A549 (cell line): ENCODE measurements at regions not wholly inside any gene's neighbourhood (a gene's known extent, or its start where the extent isn't known, plus 50 kb on each side); places are given as distances from the start of the nearest gene placed in this dataset.

ENCODE experiments used
- ATAC-seq, 2 experiments: fragments of 200-7000 bp in 1 of 2; fragments of >200 bp in 1 of 2; cut with Nextera tagmentation in 1 of 2; cut with Tn5 transposase in 1 of 2; 3 replicates each; pipeline versions ENCODE4 v1.8.0 to v1.9.1; 2018 to 2020; ENCODE audit warnings: mild to moderate bottlenecking in 1 of 2, moderate library complexity in 1 of 2
- CTCF ChIA-PET: fragments of 300-600 bp; sonication (Branson Sonifier 250); formaldehyde crosslinking; extraction: SDS; loops from one replicate; lab custom pipeline; 2021; ENCODE audit warnings: antibody characterized with exemption, inconsistent platforms; lab: Yijun Ruan, JAX
- POLR2A ChIA-PET: fragments of 350-600 bp; formaldehyde crosslinking; extraction: SDS; loops from one replicate; lab custom pipeline; 2021; ENCODE audit warnings: antibody characterized with exemption, inconsistent platforms; lab: Yijun Ruan, JAX
- DNase-seq, 2 experiments: peaks; one replicate each; pipeline versions ENCODE4 v3.0.0 to v3.0.0-alpha.2; 2011 to 2016; ENCODE audit warnings: low read depth in 1 of 2, low spot score in 1 of 2
- FAIRE-seq: peaks from 2 replicates; lab custom pipeline; 2011; peaks lifted over from hg19 to GRCh38; lab: Jason Lieb, UNC
- H3K27ac ChIP-seq, 2 experiments: fragments of >200 bp; sonication (Bioruptor Twin); formaldehyde crosslinking; 3 replicates each; pipeline ENCODE4 v1.5.1; 2016 to 2017
- H3K4me1 ChIP-seq: fragments of >200 bp; sonication (Bioruptor Twin); formaldehyde crosslinking; 3 replicates; pipeline ENCODE4 v1.6.1; 2016
- H3K4me2 ChIP-seq: fragments of >200 bp; sonication (Bioruptor Twin); formaldehyde crosslinking; 3 replicates; pipeline ENCODE4 v1.6.1; 2016
- H3K4me3 ChIP-seq: fragments of >200 bp; sonication (Bioruptor Twin); formaldehyde crosslinking; 3 replicates; pipeline ENCODE4 v1.5.1; 2016
- H3K9me3 ChIP-seq: fragments of >200 bp; sonication (Bioruptor Twin); formaldehyde crosslinking; 3 replicates; pipeline ENCODE4 v1.6.1; 2016
- BHLHE40 ChIP-seq: IDR thresholded peaks from 2 replicates; pipeline ENCODE4 v1.6.1; 2012; ENCODE audit warnings: low read depth, low read length, inconsistent platforms
- CBX8 ChIP-seq: fragments of 200-600 bp; sonication (generic); IDR thresholded peaks from 2 replicates; pipeline ENCODE4 v1.6.1; 2016
- CEBPB ChIP-seq, 2 experiments: fragments of >200 bp in 1 of 2; sonication (Bioruptor Twin) in 1 of 2; formaldehyde crosslinking in 1 of 2; IDR thresholded peaks; 2 replicates each; pipeline ENCODE4 v1.6.1; 2012 to 2016
- CHD2 ChIP-seq: fragments of 150-350 bp; IDR thresholded peaks from 2 replicates; pipeline ENCODE4 v1.6.1; 2014; ENCODE audit warnings: low read length; ENCODE audit not compliant: partially characterized antibody
- ESRRA ChIP-seq: fragments of 150-350 bp; IDR thresholded peaks from 2 replicates; pipeline ENCODE4 v1.6.1; 2014; ENCODE audit warnings: mild to moderate bottlenecking, low read length, borderline replicate concordance
- FOSB ChIP-seq: fragments of 250-450 bp; sonication (Bioruptor Pico); IDR thresholded peaks from 2 replicates; pipeline ENCODE4 v1.5.0; 2020; ENCODE audit warnings: mild to moderate bottlenecking, moderate library complexity
- FOXS1 ChIP-seq: fragments of 250-450 bp; sonication (Bioruptor Pico); IDR thresholded peaks from 2 replicates; pipeline ENCODE4 v1.5.0; 2020; ENCODE audit warnings: mild to moderate bottlenecking, moderate library complexity
- GATA3 ChIP-seq: IDR thresholded peaks from 2 replicates; pipeline ENCODE4 v1.6.1; 2012; ENCODE audit warnings: borderline replicate concordance
- HDAC2 ChIP-seq: fragments of 200-600 bp; sonication (generic); IDR thresholded peaks from 2 replicates; pipeline ENCODE4 v1.6.1; 2016
- HEYL ChIP-seq: fragments of 250-450 bp; sonication (Bioruptor Pico); IDR thresholded peaks from 2 replicates; pipeline ENCODE4 v1.8.0; 2021; ENCODE audit warnings: mild to moderate bottlenecking, moderate library complexity
- HOXA7 ChIP-seq: fragments of 250-450 bp; sonication (Bioruptor Pico); IDR thresholded peaks from 2 replicates; pipeline ENCODE4 v1.5.0; 2020; ENCODE audit warnings: mild to moderate bottlenecking, moderate library complexity
- HOXB13 ChIP-seq: fragments of 250-450 bp; sonication (Bioruptor Pico); IDR thresholded peaks from 2 replicates; pipeline ENCODE4 v1.5.0; 2020; ENCODE audit warnings: low read depth, mild to moderate bottlenecking, moderate library complexity
- JUNB ChIP-seq: fragments of >200 bp; sonication (Bioruptor Twin); formaldehyde crosslinking; IDR thresholded peaks from 2 replicates; pipeline ENCODE4 v1.6.1; 2016
- MAFK ChIP-seq: fragments of 450-650 bp; IDR thresholded peaks from 2 replicates; pipeline ENCODE4 v1.6.1; 2014; ENCODE audit not compliant: partially characterized antibody
- NPAS2 ChIP-seq: fragments of 250-450 bp; sonication (Bioruptor Pico); IDR thresholded peaks from 2 replicates; pipeline ENCODE4 v1.8.0; 2022; ENCODE audit warnings: mild to moderate bottlenecking, moderate library complexity, borderline replicate concordance
- NR3C1 ChIP-seq: fragments of >200 bp; sonication (Bioruptor Twin); formaldehyde crosslinking; IDR thresholded peaks from 3 replicates; pipeline ENCODE4 v1.6.1; 2017
- RAD21 ChIP-seq, 2 experiments: fragments of >200 bp in 1 of 2; sonication (Bioruptor Twin) in 1 of 2; formaldehyde crosslinking in 1 of 2; IDR thresholded peaks in 1 of 2; conservative IDR thresholded peaks in 1 of 2; 2 replicates in 1 of 2; 3 replicates in 1 of 2; pipeline ENCODE4 v1.6.1; 2012 to 2018; ENCODE audit warnings: inconsistent platforms in 1 of 2
- RNF2 ChIP-seq: fragments of 200-600 bp; sonication (generic); IDR thresholded peaks from 2 replicates; pipeline ENCODE4 v1.6.1; 2016; ENCODE audit warnings: low read depth, mild to moderate bottlenecking, antibody characterized with exemption, moderate library complexity, borderline replicate concordance
- SREBF2 ChIP-seq: fragments of 450-650 bp; IDR thresholded peaks from 2 replicates; pipeline ENCODE4 v1.6.1; 2014; ENCODE audit warnings: mild to moderate bottlenecking, moderate library complexity
- TFCP2L1 ChIP-seq: fragments of 250-450 bp; sonication (Bioruptor Pico); IDR thresholded peaks from 2 replicates; pipeline ENCODE4 v1.5.0; 2021; ENCODE audit warnings: mild to moderate bottlenecking
- ZNF302 ChIP-seq: fragments of 250-450 bp; sonication (Bioruptor Pico); IDR thresholded peaks from 2 replicates; pipeline ENCODE4 v1.9.0; 2021; ENCODE audit warnings: inconsistent platforms, mild to moderate bottlenecking, moderate library complexity
- ZSCAN20 ChIP-seq: fragments of 250-450 bp; sonication (Bioruptor Pico); IDR thresholded peaks from 2 replicates; pipeline ENCODE4 v1.8.0; 2022; ENCODE audit warnings: mild to moderate bottlenecking, moderate library complexity
- WGBS: methylation state at CpG from one replicate; pipeline ENCODE4 v1.1.6; 2017; ENCODE audit errors: missing lambda C conversion rate; 5-methylcytosine and 5-hydroxymethylcytosine counted together
- TF ChIP-seq, protein P1 (sequence below): IDR thresholded peaks from 2 replicates; pipeline ENCODE4 v1.6.1; 2012; ENCODE audit warnings: low read depth, borderline replicate concordance
- TF ChIP-seq, protein P2 (sequence below): fragments of 250-450 bp; sonication (Bioruptor Pico); IDR thresholded peaks from 2 replicates; pipeline ENCODE4 v1.5.0; 2020; ENCODE audit warnings: low read depth, mild to moderate bottlenecking, moderate library complexity
- TF ChIP-seq, protein P3 (sequence below): IDR thresholded peaks from 2 replicates; pipeline ENCODE4 v1.6.1; 2012
- TF ChIP-seq, protein P4 (sequence below): fragments of 450-650 bp; IDR thresholded peaks from 2 replicates; pipeline ENCODE4 v1.6.1; 2014; ENCODE audit warnings: antibody characterized with exemption

DNA sequence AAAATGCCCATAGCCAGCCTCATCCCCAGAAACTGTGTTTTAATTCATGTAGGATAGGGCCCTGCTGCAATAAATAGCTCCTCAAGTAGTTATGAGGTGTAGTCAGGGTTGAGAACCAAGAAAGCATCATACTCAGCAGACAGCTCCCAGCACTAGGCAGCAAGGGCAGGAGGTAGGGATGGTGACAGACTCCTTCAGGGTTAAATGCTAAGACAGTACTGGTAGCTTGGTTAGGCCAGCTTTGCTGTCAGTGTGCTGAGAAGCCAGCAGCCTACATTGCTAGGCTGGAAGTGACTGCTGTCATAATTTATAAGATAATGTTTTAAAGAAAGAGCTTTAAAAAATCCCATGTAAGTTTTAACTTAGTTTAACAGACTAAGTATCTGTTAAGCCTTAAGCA is 113.9 kb upstream of the IMMP2L start:
- no peak for DNase-seq
- no peak overlapping the region for H3K4me3 ChIP-seq
- no peak for TF ChIP-seq CBX8
- TF ChIP-seq HDAC2 = no peak
- TF ChIP-seq GATA3 = no peak
- TF ChIP-seq, protein P1, sequence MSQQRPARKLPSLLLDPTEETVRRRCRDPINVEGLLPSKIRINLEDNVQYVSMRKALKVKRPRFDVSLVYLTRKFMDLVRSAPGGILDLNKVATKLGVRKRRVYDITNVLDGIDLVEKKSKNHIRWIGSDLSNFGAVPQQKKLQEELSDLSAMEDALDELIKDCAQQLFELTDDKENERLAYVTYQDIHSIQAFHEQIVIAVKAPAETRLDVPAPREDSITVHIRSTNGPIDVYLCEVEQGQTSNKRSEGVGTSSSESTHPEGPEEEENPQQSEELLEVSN = no peak
- TF ChIP-seq HOXA7 (CRISPR knock-in tag) = no peak
- TF ChIP-seq, all 56 proteins: peak for 0
- H3K27ac ChIP-seq = no peak overlapping the region
- H3K9me3 ChIP-seq = no peaks in the 10 kb centered on the region
- FAIRE-seq (no peak), ATAC-seq (no peak)
- H3K4me1 ChIP-seq = peaks cover 3% of the 10 kb centered on the region; the same call in 1 of the 3 replicates
- H3K4me2 ChIP-seq = no peak overlapping the region
- CTCF ChIA-PET = interaction anchor here (0.7 to 1.3 kb wide), 2 partner anchors 15 to 177 kb away, joined by 3 read pairs; no protein-coding TSS in a partner anchor
- POLR2A ChIA-PET = no interaction called here

DNA sequence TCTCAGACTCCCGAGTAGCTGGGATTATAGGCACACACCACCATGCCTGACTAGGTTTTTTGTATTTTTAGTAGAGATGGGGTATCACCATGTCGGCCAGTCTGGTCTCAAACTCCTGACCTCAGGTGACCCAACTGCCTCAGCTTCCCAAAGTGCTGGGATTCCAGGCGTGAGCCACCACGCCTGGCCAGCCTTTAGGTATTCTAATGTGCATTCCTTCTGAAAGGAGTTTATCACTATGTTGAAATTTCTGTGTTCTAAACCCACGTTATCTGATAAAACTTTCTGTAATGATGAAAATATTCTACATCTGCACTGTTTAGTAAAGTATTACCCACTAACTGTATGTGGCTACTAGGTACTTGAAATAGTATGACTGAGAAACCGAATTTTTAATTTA is 110.6 kb upstream of the IMMP2L start:
- FAIRE-seq = no peak
- TF ChIP-seq FOXS1 (no peak), RNF2 (no peak), NR3C1 (no peak), MAFK (no peak), ZSCAN20 (CRISPR knock-in tag) (no peak), SREBF2 (no peak), BHLHE40 (no peak)
- DNase-seq = no peak
- ChIA-PET CTCF (interaction anchor here (1.0 kb wide), 1 partner anchor 37 kb away, joined by 3 read pairs; no protein-coding TSS in a partner anchor), POLR2A (no interaction called here)
- no peaks in the 10 kb centered on the region for H3K9me3 ChIP-seq
- H3K4me1 ChIP-seq = no peaks in the 10 kb centered on the region
- no peak overlapping the region for H3K27ac ChIP-seq
- H3K4me3 ChIP-seq = no peak overlapping the region
- WGBS = 45% methylated on average over 6 of the region's 6 CpGs
- ATAC-seq = no peak
- H3K4me2 ChIP-seq = no peak overlapping the region

DNA sequence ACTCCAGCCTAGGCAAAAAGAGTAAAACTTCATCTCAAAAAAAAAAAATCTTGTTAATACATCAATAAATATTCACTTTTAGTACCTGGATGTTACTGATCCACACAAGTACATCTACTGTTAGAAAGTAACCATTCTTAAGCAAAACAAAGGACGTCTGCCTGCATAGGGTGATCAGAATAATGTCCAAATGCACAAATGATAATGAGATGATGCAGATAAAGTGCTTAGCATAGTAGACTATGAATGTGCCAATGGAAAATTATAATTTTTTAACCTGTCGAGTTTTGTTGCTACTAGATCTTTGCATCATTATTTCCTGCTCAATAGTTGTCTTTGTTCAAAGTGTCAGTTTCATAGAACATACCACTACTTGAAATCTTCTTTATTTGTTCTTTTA is 109.6 kb upstream of the IMMP2L start:
- CTCF ChIA-PET = no interaction called here
- no peaks in the 10 kb centered on the region for H3K4me1 ChIP-seq
- no peak overlapping the region for H3K4me3 ChIP-seq
- ATAC-seq = no peak
- TF ChIP-seq CBX8 = no peak
- no peak for TF ChIP-seq CEBPB (IDR thresholded peaks at IDR 0.05)
- no peak for TF ChIP-seq RAD21 (conservative IDR thresholded peaks at IDR 0.05 in 1 of 2, IDR thresholded peaks at IDR 0.05 in 1 of 2)
- TF ChIP-seq JUNB = no peak
- TF ChIP-seq, protein P2, sequence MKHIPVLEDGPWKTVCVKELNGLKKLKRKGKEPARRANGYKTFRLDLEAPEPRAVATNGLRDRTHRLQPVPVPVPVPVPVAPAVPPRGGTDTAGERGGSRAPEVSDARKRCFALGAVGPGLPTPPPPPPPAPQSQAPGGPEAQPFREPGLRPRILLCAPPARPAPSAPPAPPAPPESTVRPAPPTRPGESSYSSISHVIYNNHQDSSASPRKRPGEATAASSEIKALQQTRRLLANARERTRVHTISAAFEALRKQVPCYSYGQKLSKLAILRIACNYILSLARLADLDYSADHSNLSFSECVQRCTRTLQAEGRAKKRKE (CRISPR knock-in tag) = no peak
- no peak for TF ChIP-seq TFCP2L1
- TF ChIP-seq NPAS2 (CRISPR knock-in tag) = no peak
- TF ChIP-seq, protein P3, sequence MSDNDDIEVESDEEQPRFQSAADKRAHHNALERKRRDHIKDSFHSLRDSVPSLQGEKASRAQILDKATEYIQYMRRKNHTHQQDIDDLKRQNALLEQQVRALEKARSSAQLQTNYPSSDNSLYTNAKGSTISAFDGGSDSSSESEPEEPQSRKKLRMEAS = no peak
- TF ChIP-seq SREBF2 = no peak
- TF ChIP-seq ESRRA = no peak
- no peak for TF ChIP-seq CHD2
- TF ChIP-seq, protein P4, sequence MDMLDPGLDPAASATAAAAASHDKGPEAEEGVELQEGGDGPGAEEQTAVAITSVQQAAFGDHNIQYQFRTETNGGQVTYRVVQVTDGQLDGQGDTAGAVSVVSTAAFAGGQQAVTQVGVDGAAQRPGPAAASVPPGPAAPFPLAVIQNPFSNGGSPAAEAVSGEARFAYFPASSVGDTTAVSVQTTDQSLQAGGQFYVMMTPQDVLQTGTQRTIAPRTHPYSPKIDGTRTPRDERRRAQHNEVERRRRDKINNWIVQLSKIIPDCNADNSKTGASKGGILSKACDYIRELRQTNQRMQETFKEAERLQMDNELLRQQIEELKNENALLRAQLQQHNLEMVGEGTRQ = no peak
- no peak for TF ChIP-seq BHLHE40
- no peak for TF ChIP-seq HOXB13 (CRISPR knock-in tag)
- no peak for TF ChIP-seq HEYL (CRISPR knock-in tag)
- TF ChIP-seq ZNF302 = no peak
- TF ChIP-seq FOSB (CRISPR knock-in tag) = no peak
- TF ChIP-seq, all 56 proteins: peak for 0
- Histone ChIP-seq H3K9me3 (no peaks in the 10 kb centered on the region), H3K4me2 (no peak overlapping the region), H3K27ac (no peak overlapping the region)
- POLR2A ChIA-PET = no interaction called here
- 42% methylated on average over 2 of the region's 2 CpGs for WGBS
- DNase-seq (no peak), FAIRE-seq (no peak)
